HG03354 (cell line): ENCODE measurements at regions not wholly inside any gene's neighbourhood (a gene's known extent, or its start where the extent isn't known, plus 50 kb on each side); places are given as distances from the start of the nearest gene placed in this dataset.

ENCODE experiments used
- ATAC-seq: cut with Tn5 transposase; IDR thresholded peaks from one replicate; pipeline ENCODE4 v1.9.1; 2021; ENCODE audit warnings: mild to moderate bottlenecking; ENCODE audit not compliant: unreplicated experiment, poor library complexity, severe bottlenecking

DNA sequence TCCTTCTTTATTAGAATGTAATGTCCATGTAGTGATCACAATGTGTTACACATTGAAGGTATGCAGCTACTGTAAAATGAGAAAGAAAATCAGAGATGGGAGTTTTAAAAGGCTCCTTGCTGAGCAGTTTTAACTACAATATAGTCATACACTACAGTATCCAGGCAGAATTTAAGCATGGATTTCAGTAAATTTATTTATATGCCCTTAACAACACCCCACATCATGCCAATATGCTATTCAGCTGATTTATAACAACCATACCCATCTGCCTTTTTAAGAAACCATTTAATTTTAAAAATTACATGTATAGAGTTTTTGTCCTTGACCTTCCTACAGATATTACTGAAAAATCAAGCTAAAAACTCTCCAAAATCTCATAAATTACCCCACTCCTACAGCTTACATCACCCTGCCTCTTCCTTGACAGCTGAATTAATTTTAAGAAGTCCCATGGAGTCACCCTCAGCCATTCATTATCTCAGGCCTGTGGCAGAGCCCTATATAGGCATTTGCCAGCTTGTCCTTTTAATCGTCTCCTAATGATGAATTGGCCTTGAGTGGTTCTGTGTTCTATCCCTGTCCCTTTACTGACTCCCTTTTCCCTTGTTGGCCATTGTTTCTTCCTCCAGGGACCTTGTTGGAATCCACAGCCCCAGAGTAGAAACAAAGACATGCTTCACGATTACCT is 797.6 kb upstream of the ARRDC4 start:
- ATAC-seq: no peak

GRCh38 chr15:97165205-97165604 is 795.3 kb upstream of the ARRDC4 start:
- no peak for ATAC-seq

DNA sequence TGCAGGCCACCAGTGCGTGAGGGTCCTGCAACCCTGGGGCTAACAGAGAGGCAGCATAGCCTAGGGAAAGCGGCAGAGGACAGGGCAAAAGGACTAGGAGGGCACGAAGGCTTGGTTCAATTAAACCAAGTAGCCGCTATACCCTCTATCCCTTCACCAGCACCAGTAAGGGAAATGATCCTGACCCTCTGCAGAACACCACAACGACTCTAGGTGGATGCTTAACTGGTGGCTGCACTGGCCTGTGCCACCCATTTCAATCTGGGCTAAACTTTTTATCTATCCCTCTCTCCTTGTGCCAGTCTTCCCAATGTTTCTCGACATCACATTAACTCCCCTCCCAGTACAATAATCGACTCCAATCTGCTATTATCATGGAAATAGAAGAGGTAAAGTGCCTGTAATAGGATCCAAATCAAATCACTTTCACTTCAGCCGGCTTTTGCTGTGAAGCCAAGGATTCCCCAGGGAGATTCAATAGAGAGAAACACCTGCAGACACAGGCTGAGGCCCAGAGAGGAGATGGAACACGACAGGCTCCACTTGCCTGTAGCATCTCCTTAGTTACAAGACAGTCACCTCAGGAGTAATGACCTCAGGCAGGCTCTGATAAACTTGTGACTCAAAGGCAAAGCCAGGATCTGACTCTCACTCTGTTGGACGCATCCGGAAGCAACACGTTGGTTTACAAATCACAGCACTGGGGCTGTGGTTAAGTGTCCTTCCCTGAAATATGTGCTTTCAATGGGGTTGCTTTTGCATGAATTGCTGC is 791.6 kb upstream of the ARRDC4 start:
- ATAC-seq: no peak

DNA sequence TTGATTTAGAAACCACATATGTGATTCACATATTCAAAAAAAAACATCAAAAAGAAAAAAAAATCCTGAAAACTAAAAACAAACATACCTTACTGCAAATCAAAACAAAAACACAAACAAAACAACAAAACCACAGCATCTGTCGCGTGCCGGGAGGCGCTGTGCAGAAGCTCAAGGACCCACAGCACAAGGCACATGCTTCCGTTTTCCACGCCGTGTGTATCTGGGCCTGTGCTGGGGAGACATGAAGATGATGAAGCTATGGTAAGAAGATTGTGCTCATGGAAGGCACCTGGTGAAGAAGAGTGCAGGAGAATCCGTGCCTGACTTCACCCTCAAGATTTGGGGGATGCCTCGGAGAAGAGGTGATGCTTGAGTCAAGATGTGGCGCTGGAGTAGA is 788.9 kb upstream of the ARRDC4 start:
- ATAC-seq: no peak

DNA sequence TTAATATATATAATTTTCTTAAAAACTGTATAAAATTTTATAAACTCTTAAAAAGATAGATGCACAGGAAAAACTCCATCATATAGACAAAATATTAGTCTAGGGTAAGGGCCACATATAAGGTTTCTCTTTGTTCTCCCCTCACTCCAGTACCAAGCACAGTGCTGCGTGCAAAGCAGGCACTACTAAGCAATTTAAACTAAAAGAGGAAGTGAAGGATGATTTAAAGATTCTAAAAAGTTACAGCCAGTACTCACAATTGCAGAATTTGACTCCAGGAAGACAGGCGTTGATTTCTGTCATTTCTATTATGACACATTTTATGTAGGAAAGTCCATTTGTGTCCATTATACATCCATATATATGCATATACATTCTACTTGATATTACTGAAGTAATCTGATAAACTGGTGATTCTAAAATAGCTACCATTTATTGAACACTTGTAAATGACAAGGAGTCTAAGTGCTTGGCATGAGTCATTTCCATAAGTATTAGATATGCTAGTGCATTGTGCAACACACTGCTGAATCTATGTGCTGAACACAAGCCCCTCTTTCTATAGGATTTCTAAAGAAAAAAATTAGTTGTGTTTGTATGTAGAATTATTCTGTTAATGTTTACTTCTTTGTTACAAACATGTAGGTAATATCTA is 785.5 kb upstream of the ARRDC4 start:
- no peak for ATAC-seq

GRCh38 chr15:97177151-97177577 is 783.3 kb upstream of the ARRDC4 start:
- no peak for ATAC-seq

GRCh38 chr15:97182581-97182980 is 777.9 kb upstream of the ARRDC4 start:
- ATAC-seq: no peak

- no peak for ATAC-seq
Measured at GRCh38 chr15:97189162-97189780, 771.2 kb upstream of the ARRDC4 start.

GRCh38 chr15:97194750-97195149 is 765.8 kb upstream of the ARRDC4 start:
- no peak for ATAC-seq

- ATAC-seq: no peak
Measured at GRCh38 chr15:97196048-97197014, 764.2 kb upstream of the ARRDC4 start.

- ATAC-seq: no peak
Measured at GRCh38 chr15:97199393-97200051, 761.0 kb upstream of the ARRDC4 start.

GRCh38 chr15:97200161-97200560 is 760.3 kb upstream of the ARRDC4 start:
- ATAC-seq: no peak

DNA sequence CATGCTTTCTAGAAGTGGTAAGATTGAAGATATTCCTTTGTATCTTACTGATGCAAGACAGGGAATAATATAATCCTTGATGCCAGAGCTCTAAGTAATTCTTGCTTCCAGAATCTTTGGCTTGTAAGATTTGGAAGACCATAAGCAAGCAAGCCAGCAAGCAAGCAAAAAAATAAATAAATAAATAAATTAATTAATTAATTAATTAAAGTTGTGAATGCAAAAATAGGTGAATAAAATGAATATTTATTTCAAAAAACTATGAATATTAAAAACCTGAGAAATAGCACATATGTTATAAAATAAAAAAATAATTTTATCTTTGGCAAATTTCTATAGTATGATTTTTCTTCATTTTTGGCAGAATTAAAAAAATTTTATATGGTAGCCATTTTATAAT is 750.2 kb upstream of the ARRDC4 start:
- no peak for ATAC-seq

DNA sequence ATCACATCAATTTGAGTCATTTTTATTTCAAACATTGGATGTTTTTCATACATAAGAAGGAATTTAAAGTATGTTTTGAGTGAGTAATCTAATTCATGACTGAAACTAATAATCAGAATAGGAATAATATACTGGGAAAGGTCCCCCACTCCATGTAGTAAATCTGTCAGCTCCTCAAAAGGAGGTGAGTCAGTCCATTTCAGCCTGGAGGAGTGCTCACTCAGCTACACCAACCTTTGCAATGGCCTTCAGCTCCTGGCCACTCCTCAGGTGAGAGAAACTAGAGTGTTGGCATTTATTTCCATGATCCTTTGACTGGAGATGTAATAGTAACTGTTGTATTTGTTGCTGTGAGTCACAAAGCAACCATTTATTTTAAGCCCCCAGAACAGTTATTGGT is 744.9 kb upstream of the ARRDC4 start:
- no peak for ATAC-seq

DNA sequence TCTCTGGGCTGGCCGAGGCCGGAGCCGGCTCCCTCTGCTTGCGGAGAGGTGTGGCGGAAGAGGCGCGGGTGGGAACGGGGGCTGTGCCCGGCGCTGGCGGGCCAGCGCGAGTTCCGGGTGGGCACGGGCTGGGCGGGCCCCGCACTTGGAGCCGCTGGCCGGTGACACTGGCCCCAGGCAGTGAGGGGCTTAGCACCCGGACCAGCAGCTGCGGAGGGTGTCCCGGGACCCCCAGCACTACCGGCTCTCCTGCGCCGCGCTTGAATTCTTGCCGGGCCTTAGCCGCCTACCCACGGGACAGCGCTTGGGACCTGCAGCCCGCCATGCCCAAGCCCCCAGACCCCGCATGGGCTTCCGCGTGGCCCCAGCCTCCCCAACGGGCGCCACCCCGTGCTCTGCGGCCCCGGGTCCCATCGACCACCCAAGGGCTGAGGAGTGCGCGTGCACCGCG is 736.3 kb upstream of the ARRDC4 start:
- ATAC-seq: no peak

DNA sequence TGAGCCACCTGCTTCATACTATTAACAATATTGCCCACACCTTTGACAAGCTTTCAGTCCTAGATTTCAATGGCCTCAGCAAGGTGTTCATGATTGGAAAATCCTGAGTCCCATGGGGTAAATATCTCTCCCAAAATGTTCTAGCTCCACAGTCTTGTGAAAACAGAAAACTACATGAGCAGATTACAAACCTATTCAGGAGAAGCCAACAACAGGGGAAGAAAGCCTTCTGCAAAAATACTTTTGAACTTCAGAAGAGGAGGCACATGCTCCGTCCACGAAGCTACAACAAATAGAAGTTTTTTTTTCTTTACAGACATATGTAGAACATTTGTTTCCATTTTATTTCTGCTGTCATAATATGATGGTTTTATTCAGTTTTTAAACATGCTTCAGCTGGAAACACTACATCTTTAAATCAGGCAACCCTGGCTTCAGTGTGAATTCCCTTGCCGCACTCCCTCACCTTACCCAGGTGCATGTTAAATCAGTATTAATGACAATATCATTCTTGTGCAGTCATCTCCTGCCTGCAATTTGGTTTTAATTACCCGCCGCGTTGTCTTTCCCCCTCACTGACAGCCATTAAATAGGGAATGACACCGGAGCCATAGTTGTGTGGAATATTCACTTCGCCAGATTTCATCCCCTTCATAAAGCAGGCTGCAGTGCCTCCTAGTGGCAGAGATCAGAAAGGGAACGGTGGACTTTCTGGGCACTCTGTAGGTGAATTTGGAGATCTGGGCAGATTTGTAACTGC is 725.5 kb upstream of the ARRDC4 start:
- peak; percentile 74 for ATAC-seq

GRCh38 chr15:97235611-97235985 is 724.9 kb upstream of the ARRDC4 start:
- ATAC-seq: no peak

- ATAC-seq: no peak
Measured at GRCh38 chr15:97236140-97236539, 724.4 kb upstream of the ARRDC4 start.
